ENCODE measurements at regions not wholly inside any gene's neighbourhood (a gene's known extent, or its start where the extent isn't known, plus 50 kb on each side); places are given as distances from the start of the nearest gene placed in this dataset.

GRCh38 chr7:52956379-52956915 is 79.0 kb upstream of the POM121L12 start:
- TF ChIP-seq CTCF (IDR thresholded peaks at IDR 0.05; ENCODE audit: low read length) (no peak), EZH2 (IDR thresholded peaks at IDR 0.05; ENCODE audit: borderline replicate concordance, low read length) (no peak)

Data from OCI-LY1 (cell line).